PFSK-1 (cell line): ENCODE measurements at regions not wholly inside any gene's neighbourhood (a gene's known extent, or its start where the extent isn't known, plus 50 kb on each side); places are given as distances from the start of the nearest gene placed in this dataset.

Source experiments
- POLR2AphosphoS5 ChIP-seq: IDR thresholded peaks from 2 replicates; pipeline ENCODE4 v1.6.1; 2012; ENCODE audit warnings: low read depth, mild to moderate bottlenecking, control low read depth, low read length, moderate library complexity
- REST ChIP-seq, 2 experiments: IDR thresholded peaks; 2 replicates each; pipeline versions ENCODE4 v1.6.1 to v1.8.0; 2011 to 2012; ENCODE audit warnings: low read depth in 2 of 2, low read length in 2 of 2, control low read depth in 1 of 2, inconsistent platforms in 1 of 2, mild to moderate bottlenecking in 1 of 2, moderate library complexity in 1 of 2; ENCODE audit not compliant: insufficient read depth in 1 of 2
- SIN3A ChIP-seq: IDR thresholded peaks from 2 replicates; pipeline ENCODE4 v1.6.1; 2012; ENCODE audit warnings: mild to moderate bottlenecking, low read length, moderate library complexity, borderline replicate concordance; ENCODE audit not compliant: insufficient read depth

GRCh38 chr10:31158011-31158658, 126.5 kb upstream of the ZNF438 start:
- TF ChIP-seq SIN3A (no peak), POLR2AphosphoS5 (no peak), REST (IDR thresholded peaks at IDR 0.05; ENCODE audit: insufficient read depth in 1 of 2, low read depth in 2 of 2, low read length in 2 of 2) (peak in 1 of 2 experiments; percentile 57; a peak in 1 of 4 replicates)
